NB4 (cell line): ENCODE measurements at regions not wholly inside any gene's neighbourhood (a gene's known extent, or its start where the extent isn't known, plus 50 kb on each side); places are given as distances from the start of the nearest gene placed in this dataset.

Experiments used
- CTCF ChIP-seq: IDR thresholded peaks from one replicate; pipeline ENCODE4 v1.5.1; 2012; ENCODE audit warnings: low read depth, low read length
- POLR2A ChIP-seq: IDR thresholded peaks from 2 replicates; pipeline ENCODE4 v1.6.1; 2011; ENCODE audit warnings: mild to moderate bottlenecking; ENCODE audit not compliant: insufficient read length; ENCODE audit errors: extremely low read depth

GRCh38 chr10:61355211-61355610, 98.0 kb downstream of the TMEM26 start:
- TF ChIP-seq CTCF (no peak), POLR2A (no peak)
